Astrocyte of the spinal cord (primary cell): ENCODE measurements at regions not wholly inside any gene's neighbourhood (a gene's known extent, or its start where the extent isn't known, plus 50 kb on each side); places are given as distances from the start of the nearest gene placed in this dataset.

ENCODE experiments used
- DNase-seq: peaks from one replicate; pipeline ENCODE4 v3.0.0; 2011; ENCODE audit warnings: low read depth, low spot score
- H3K4me3 ChIP-seq: 2 replicates; pipeline ENCODE4 v1.5.1; 2011; ENCODE audit warnings: low read depth, mild to moderate bottlenecking, low read length, moderate library complexity
- CTCF ChIP-seq: IDR thresholded peaks from 2 replicates; pipeline ENCODE4 v1.5.1; 2012; ENCODE audit warnings: low read depth, mild to moderate bottlenecking, low read length, inconsistent platforms
- in situ Hi-C: cut with HindIII; loops from 2 replicates; pipeline ENCODE4 v1.10.0; 2017; ENCODE audit warnings: low sequenced_read_pairs

DNA sequence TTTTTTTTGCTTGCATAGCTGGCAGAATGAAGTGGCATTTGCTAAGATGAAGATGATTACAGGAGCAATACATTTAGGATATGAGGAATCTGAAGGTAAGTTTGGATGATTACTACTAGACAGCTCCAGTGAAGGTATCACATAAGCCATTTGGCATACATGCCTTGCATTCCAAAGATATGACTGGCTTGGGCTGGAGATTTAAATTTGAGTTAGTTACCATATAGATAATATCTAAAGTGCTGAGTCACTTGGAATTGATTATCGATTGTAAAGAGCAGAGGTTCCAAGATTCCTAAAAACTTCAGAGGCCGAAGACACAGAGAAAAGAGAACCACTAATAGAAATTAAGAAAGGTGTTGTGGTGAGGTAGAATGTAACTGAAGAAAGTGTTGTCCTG, 1026.4 kb downstream of the DSC3 start:
- no peak for DNase-seq
- in situ Hi-C loops = no loop called here
- no peak overlapping the region for H3K4me3 ChIP-seq
- TF ChIP-seq CTCF = no peak

DNA sequence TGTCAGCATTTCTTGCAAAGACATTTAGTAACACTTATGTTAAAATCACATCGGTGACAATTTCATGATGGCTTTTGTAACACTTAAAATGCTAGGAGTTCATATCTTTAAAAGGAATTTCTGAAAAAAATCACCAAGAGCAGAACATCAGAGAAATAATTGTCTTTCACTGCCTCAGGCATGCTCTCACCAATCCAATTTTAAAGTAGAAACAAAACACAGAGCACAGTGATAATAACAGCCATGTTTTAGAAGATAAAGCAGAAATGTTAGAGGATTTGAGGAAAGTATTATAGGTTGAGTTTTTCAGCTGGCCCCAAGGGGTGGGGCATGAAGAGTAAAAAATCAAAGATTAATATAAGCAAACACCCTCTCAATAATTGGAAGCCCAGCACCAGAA, 1037.6 kb downstream of the DSC3 start:
- TF ChIP-seq CTCF = no peak
- in situ Hi-C loops = no loop called here
- H3K4me3 ChIP-seq = no peak overlapping the region
- no peak for DNase-seq

GRCh38 chr18:29982218-29982617, 1060.3 kb downstream of the DSC3 start:
- no peak for DNase-seq
- TF ChIP-seq CTCF = no peak
- in situ Hi-C loops = no loop called here
- no peak overlapping the region for H3K4me3 ChIP-seq

- no peak overlapping the region for H3K4me3 ChIP-seq
- TF ChIP-seq CTCF = no peak
- DNase-seq = peak; percentile 13
- in situ Hi-C loops = no loop called here
Observed at GRCh38 chr18:29979881-29980280, 1062.7 kb downstream of the DSC3 start.

- in situ Hi-C loops = no loop called here
- DNase-seq = no peak
Observed at GRCh38 chr18:29969876-29970275, 1072.7 kb downstream of the DSC3 start.

DNA sequence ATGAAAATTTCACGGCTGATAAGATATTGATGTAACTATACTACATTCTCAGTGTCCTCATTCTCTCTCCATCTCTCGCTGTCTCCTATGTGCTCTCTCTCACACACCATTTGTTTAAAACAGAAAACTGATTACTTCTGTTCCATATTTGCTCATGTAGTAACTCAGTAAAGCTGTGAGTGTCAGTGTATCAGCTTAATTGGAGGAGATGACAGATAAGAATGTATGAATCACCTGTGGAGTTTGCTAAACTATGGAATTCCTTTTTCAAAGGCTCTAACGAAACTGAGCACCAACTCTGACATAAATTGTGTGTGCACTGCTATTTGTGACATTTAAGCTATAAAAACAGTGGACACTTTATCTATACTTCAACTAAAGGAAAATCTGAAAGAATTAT, 1080.0 kb downstream of the DSC3 start:
- no peak for DNase-seq
- no peak for TF ChIP-seq CTCF
- in situ Hi-C loops = no loop called here
- no peak overlapping the region for H3K4me3 ChIP-seq

More at GRCh38 chr18:29969876-29970275, 1072.7 kb downstream of the DSC3 start:
- no peak for TF ChIP-seq CTCF
- no peak overlapping the region for H3K4me3 ChIP-seq

GRCh38 chr18:29960539-29960938, 1082.0 kb downstream of the DSC3 start:
- DNase-seq = no peak
- in situ Hi-C loops = no loop called here
- no peak for TF ChIP-seq CTCF
- no peak overlapping the region for H3K4me3 ChIP-seq
